HG02610 (cell line): ENCODE measurements at regions not wholly inside any gene's neighbourhood (a gene's known extent, or its start where the extent isn't known, plus 50 kb on each side); places are given as distances from the start of the nearest gene placed in this dataset.
"Not testable (repeated sequence)": the region's sequence is repeated elsewhere in the genome, so short reads cannot be mapped to it uniquely, and the experiment has no call there.

ENCODE experiments used
- ATAC-seq: cut with Tn5 transposase; IDR thresholded peaks from one replicate; pipeline ENCODE4 v1.9.1; 2021; ENCODE audit warnings: mild to moderate bottlenecking, moderate library complexity; ENCODE audit not compliant: unreplicated experiment

DNA sequence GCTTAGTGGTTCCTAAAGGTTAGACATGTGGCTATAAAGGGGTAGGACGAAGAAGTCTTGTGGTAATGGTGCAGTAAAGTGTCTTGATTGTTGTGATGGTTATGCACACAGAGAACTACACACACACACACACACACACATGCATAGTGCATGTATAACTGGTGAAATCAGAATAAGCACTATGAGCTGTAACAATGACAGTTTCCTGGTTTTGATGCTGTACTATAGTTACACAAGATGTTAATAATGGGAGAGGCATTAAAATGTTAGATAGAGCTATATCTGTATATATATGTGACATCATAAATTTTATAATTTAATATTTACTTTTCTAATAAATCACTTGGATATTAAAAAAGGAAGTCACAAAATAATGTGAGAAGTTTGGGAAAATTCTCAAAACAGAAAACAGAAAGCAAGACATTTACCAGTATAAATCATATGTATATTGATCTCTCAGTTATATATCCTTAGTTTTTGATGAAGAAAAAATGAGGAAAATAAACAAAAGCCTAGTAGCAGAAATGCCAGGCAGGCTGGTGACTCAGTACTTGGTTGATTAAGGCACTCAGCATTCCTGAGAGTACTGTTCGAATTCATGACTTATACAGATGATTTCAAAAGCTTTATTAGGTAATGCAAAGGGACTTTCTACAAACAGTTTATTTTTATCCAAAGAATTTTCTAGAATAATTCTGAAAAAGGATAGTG lies 350.5 kb upstream of the DAB2 start:
- no peak for ATAC-seq

DNA sequence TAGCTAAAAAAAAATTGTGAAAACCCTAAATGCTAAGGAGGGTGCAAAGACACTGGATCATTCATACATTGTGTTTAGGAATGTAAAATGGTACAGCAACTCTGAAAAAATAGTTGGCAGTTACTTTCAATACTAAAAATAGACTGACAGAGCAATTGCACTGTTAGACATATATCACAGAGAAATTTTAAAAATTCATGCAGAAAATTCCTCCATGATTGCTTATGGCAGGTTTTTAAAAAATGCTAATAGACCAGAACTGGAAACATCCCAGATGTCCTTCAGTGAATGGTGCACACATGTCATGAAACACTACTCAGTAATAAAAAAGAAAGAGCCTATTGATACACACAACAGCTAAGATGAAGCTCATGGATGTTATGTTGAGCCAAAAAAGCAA lies 349.8 kb upstream of the DAB2 start:
- ATAC-seq: no peak

DNA sequence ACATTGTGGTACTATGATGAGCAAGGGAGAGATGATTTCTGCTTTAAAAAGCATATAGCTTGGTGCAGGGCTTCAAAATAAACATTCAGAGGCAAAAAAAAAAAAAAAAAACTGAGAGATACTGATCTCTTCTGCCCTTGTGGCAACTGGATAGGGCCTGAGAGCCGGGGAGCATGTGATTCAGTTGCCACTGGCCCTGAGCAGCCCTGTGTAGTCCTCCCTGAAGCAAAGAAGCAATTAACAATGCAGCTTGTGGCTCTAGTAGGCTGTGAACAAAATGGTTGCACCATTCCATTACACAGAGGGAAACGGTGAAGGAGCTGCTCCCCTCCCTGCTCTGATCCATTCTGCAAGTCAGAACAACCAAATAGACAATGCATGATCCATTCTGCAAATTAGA lies 347.5 kb upstream of the DAB2 start:
- ATAC-seq: no peak

DNA sequence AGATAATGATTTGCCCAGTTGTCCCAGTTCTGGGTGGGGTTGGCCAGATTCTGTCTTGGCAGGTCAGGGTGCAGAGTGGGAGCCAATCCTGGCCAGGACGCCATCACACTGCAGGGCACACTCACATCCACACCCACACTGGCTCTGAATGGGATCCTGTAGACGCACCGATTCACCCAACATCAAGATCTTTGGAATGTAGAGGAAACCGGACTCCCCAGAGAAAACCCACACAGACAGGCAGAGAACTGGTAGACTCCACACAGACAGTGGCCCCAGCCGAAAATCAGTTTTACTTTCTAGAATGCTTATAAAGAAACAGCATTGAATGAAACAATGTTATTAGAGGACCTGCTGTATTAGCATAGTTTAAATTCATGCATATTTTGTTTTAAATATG lies 343.1 kb upstream of the DAB2 start:
- ATAC-seq: no peak

DNA sequence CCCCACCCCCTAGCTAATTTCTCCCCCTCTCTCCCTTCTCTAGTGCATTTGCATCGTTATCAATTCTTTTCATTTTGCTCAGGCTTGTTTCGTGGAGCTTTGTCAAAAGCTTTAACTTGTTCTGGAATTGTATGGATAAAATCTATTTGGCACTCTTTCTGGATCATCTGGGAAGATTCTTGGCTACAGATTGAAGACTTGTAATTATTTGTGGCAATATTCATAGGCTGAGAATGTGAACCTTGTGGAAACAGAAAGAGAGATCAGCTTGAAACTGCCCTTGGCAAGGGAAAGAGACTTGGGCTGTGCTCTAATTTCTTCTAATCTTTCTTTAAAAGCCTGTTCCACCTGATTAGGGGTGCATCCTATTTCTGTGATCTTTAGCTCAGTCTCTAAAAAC lies 340.6 kb upstream of the DAB2 start:
- no peak for ATAC-seq

DNA sequence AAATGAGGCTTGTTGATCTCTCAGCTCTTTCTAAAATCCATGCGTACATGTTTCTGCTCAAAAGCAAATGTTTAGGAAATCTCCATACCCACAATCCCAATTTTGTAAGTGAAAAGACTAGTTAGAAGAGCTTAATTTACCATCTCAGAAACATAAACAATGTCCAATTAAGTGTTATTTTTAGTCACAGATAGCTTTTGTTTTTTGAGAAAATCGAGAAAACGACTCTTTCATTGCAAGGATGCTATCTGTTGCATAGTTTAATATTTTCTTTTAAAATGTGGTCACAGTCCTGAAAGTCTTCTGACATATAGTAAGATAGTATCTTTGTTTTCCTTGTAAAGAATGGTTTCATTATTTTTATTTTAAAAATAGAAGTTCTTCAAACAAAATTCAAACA lies 338.0 kb upstream of the DAB2 start:
- ATAC-seq: no peak

DNA sequence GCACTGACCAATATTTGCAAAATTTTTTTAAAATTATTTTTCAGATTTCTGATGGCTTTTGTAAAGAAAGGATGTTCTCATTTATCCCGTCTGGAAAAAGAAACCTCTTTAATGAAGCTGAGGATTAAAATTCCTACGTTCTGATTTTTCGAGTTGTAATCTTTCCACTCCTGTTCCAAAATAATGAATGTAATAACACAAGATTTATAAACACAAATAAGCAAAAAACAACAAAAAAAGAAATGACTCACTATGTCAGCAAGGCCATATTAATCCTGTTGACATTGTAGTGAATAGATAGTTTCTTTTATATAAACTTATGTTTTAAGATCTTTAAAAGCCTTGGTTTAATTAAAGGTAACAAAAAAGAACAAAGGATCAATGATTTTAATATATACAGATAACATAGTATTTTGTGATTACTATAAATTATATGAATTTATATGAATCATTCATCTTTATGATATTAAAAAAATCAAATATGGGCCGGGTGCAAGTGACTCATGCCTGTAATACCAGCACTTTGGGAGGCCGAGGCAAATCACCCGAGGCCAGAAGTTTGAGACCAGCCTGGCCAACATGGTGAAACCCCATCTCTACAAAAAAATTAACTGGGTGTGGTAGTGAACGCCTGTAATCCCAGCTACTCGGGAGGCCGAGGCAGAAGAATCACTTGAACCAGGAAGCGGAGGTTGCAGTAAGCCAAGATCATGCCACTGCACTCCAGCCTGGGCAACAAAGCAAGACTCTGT lies 336.6 kb upstream of the DAB2 start:
- no peak for ATAC-seq

DNA sequence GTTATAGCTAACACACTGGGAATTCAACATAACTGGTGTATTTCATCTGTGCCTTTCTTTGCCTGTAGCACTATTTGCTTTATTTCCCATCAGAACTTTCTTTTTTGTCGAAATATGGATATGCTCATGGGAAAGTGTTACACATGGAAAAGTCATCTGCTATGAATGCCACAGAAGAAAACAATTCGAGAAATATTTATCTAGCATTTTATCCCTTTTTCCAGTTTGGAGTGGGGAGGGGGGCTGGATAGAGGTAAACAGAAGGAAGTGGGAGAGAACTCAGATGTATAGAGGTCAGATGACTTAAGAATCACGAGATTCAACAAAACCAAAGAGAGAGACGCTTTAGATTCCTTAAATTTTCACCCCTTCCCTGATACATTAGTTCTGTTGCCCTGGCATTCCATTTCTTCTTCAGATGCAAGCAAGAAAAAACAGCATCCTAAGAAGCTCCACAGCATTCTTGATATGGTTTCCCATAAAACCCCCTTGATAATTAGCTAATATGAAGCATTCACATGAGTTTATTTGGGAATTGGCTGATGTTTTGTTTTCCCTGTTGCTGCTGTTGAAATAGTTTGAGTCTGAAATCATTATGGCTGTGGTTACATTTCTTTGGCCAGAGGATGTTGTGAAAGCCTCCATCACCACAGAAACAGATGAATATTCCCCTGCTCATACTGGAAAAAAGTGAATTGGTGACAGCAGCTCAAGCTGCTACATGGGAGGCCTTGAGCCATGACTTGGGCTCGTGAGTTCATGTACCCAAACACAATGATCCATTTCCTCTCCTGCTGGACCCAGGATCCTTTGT lies 335.8 kb upstream of the DAB2 start:
- ATAC-seq: no peak

DNA sequence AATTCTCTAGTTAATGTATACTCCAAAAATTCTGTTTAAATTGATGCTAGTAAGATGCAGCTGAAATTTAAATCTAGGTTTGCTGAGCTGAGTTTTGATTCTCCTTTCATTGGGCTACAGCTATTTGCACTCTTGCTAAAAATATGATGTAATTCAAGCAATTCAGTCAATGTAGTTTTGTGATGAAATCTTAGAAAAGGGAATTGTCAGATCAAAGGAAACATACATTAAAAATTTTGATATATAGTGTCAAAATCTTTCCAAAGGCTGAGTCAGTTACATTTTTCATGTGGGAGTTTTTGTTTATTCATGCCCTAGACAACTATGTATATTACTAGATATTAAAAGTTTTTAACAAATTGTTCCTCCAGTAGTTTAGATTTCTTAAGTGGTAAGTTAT lies 334.9 kb upstream of the DAB2 start:
- no peak for ATAC-seq

DNA sequence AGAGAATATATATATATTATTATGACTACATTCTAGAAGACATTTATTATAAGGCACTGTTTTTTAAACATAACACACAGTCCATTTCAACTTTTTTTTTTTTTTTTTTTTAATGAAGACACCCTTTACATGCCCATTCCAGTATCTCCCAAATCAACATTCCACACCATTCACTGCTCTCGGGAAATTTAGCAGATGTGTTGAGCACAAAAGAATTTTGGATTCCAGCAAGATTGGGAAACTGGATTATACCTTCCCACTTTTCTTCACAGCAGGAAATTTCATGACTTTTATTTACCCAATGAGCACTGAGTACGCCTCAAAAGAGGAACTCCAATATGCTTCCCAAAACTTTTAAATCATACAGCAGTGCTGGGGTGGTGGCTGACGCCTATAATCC lies 333.6 kb upstream of the DAB2 start:
- no peak for ATAC-seq

DNA sequence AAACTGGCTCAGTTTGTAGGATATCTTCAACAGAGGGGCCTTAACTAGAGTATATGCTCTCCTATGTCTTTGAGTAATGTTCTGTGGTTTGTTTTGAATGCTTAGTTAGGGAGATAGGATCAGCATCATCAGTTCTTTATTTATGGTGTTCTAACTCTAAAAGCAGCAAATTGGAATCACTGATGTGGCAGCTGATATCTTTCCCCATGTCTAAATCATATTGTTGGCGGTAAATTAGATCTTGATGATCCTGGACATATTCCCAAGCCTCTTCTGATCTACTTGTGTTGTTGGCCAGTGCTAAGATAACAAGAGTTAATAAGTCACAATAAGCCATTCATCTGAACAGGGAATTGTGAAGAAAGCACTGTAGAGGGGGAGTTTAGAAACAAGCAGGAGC lies 332.4 kb upstream of the DAB2 start:
- no peak for ATAC-seq

DNA sequence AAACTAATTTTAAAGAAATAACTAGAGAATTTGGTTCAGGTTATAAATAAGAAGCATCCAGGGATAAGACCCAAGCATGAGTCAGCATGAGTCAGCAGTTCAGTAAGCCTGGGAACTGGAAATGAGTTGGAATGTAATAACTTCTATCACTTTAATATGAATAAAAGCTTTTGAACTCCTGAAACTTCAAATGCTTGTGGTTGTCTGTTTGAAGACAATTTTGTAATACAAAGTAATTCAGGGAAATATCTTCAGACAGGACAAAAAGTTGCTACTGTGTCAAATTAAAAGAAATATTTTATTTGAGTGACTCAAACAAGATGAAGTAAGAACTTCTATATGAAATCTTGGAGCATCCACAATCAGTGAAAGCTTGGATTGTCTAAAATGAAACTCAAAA lies 331.2 kb upstream of the DAB2 start:
- ATAC-seq: no peak

DNA sequence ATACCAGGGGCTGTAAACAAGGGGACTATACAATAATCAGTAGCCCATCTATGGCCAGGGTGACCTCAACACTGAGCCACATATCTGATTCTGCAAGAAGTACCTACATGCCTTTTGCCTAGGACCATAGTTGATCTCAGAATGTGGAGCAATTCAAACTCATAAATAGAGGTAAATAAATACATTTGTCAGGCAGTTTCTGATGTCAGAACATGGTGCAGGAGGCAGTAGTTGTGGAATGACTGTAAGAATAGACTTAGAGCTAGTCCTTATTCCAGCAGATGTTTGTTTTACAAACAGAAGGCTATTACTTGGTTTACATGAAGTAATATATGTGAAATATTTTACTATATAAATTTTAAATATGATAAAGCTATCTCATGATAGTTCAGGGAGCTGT lies 330.7 kb upstream of the DAB2 start:
- ATAC-seq: no peak

DNA sequence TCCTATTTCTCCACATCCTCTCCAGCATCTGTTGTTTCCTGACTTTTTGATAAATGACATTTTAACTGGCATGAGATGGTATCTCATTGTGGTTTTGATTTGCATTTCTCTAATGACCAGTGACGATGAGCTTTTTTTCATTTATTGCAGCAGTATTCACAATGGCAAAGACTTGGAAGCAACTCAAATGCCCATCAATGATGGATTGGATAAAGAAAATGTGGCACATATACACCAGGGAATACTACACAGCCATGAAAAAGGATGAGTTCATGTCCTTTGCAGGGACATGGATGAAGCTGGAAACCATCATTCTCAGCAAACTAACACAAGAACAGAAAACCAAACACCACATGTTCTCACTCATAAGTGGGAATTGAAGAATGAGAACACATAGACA lies 329.0 kb upstream of the DAB2 start:
- not testable (repeated sequence) for ATAC-seq

DNA sequence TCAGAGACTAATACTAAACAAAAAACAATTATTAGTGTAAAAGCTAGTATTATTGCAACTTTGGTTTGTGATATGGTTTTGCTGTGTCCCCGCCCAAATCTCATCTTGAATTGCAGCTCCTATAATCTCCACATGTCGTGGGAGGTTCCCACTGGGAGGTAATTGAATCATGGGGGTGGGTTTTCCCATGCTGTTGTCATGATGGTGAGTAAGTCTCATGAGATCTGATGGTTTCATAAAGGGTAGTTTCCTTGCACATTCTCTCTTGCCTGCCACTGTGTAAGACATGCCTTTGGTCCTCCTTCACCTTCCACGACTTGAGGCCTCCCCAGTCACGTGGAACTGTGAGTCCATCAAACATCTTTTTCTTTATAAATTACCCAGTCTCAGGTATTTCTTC lies 325.9 kb upstream of the DAB2 start:
- ATAC-seq: no peak

DNA sequence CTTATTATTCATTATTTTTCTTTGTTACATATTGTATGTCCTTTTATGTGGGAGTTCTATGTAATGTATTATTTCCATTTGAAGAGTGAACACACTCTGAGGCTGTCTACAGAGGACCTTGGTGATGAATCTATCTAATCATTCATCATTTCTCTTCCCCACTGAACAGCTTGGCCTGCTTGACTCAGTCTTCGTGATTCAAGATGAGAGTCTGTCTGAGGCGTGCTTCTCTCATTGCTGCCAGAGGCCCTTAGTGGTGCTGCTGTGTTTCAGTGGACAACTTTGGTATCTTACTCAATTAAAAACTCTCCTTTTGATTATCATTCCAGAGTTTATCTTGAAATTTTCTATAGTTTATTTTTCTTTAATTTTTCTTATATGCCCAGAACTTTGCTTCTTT lies 318.1 kb upstream of the DAB2 start:
- ATAC-seq: no peak

DNA sequence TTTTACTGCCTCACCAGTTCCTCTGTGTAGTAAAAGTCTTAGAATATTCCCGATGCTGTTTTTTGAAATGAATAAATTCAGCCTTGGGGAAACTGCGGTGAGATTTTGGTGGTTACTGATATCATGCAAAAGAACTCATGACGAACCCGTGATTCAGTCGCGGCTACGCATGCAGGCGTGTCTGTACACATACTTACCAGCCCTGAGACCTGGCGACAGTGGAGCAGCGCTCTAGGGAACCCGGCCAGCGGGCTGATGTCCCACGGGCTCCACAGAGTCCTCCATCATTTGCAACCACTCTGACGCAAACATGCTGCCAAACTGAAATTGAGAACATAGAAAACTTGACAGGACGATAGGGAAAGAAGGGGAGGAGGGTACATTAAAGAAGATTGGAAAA lies 315.6 kb upstream of the DAB2 start:
- no peak for ATAC-seq

DNA sequence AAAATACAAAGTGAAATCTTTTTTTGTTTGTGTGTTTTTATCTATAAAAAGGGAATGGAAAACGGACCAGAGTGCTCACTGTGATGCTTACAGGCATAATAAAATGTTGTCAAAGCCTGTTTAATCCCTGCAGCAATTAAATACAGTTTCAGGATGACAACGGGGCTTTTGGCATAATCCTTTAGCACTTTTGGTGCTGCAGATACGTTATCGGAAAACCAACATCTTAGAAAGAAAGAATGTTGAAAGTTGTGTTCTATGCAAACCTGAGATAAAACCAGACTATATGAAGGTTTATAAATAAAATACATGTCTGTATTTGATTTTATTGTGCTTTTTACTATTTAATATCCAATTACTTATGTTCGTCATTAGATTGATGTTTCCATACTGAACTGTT lies 307.4 kb upstream of the DAB2 start:
- ATAC-seq: no peak

DNA sequence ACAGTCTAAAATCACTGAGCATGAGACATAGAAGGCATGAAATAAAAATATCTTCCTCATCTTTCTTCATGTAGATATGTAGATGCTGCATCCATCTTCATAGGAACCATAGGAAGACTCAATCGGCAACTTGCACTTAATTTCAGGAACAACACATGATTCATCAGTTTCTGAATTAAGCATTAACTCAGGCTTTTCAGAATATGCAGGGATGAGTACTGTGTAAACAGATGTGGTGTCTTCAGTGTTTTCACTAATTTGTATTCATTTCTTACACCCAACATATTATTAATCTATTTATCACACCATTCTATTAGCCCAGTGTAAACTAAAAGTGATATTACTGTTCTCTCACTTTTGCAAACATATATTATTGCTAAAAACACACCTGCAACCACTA lies 305.9 kb upstream of the DAB2 start:
- ATAC-seq: no peak

DNA sequence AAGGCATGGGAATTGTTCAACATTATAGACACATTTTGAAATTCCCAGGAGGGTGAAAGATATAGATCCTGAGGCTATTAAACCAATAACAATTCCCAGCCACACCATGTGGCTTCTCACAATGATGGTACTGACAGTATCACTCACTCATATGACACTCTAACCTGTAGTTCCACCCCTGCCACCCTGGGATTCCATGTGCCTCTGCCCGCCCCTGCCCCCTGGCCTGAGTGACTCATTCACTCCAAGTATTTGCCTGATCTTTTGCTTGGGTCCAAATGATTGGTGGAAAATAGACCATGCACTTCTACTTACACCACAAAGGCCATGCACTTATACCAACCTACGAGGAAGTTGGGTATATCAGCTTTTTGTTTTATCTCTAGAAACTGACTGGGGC lies 305.2 kb upstream of the DAB2 start:
- ATAC-seq: no peak

DNA sequence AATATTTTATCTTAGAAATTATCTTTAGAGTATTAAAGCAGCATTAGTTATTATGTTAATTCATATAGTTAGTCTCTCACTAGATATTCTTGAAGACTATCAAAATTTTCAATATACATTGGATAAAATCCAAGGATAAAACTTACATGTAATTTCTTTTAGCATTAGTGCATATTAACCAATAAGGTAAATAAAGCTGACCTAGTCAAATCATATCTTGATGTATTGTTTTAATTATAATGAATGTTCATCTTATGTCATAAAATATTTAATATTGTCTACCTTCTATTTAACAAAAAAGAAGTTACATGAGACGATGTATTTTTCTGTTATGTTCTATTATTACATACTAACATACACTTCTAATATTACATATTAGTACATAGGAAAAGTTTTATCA lies 301.7 kb upstream of the DAB2 start:
- no peak for ATAC-seq

DNA sequence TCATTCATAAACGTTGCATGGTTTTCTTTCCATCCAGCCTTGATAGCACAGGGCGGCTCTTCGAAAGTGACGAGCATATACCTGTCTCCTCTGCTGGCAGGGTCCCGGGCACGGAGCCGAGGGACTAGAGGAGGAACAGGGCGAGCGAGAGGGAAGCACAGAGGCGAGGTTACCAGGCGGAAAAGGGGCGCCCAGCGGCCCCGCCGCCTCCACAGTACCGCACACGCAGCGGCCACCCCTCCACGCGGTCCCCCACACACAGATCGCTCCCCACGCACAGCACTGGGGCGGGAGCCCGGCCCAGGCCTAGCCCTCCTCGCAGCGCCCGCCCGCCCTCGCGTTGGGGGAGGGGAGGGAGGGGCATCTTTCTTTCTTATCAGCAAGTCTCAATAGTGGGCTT lies 296.6 kb upstream of the DAB2 start:
- ATAC-seq: no peak
